Body of pancreas (tissue), 4 donors: ENCODE measurements at regions not wholly inside any gene's neighbourhood (a gene's known extent, or its start where the extent isn't known, plus 50 kb on each side); places are given as distances from the start of the nearest gene placed in this dataset.

Experiments used
- ATAC-seq: fragments of 150-250 bp; one replicate; pipeline ENCODE4 v1.9.1; 2016
- DNase-seq, 4 donors: peaks; one replicate each; pipeline ENCODE4 v3.0.0-alpha.2; 2019
- H3K27ac ChIP-seq, 4 donors: fragments of 200-600 bp; sonication (generic); 1 replicate in 3 of 4; 2 replicates in 1 of 4; pipeline versions ENCODE4 v1.5.1 to v1.6.1; 2016 to 2019; ENCODE audit warnings: mild to moderate bottlenecking in 1 of 4, mixed read lengths in 1 of 4, moderate library complexity in 1 of 4
- H3K27me3 ChIP-seq, 2 donors: fragments of 200-600 bp; sonication (generic); one replicate each; pipeline ENCODE4 v1.6.0; 2016; ENCODE audit warnings: mild to moderate bottlenecking in 1 of 2
- H3K36me3 ChIP-seq, 2 donors: fragments of 200-600 bp; sonication (generic); replicated peaks in 1 of 2; 2 replicates each; pipeline ENCODE4 v1.5.1; 2016; ENCODE audit warnings: low read depth in 2 of 2; ENCODE audit not compliant: insufficient read depth in 1 of 2
- H3K4me1 ChIP-seq: fragments of 200-600 bp; sonication (generic); one replicate; pipeline ENCODE4 v1.6.0; 2016
- H3K4me3 ChIP-seq, 2 donors: fragments of 200-600 bp; sonication (generic); 1 replicate in 1 of 2; 2 replicates in 1 of 2; pipeline ENCODE4 v1.5.1; 2016 to 2019
- H3K9me3 ChIP-seq, 3 donors: fragments of 200-600 bp; sonication (generic); 1 replicate in 2 of 3; 2 replicates in 1 of 3; pipeline ENCODE4 v1.5.1; 2016
- POLR2A ChIP-seq, 3 donors: fragments of 450-650 bp; IDR thresholded peaks; one replicate each; pipeline ENCODE4 v1.6.1; 2016; ENCODE audit warnings: antibody characterized with exemption in 3 of 3, mild to moderate bottlenecking in 2 of 3
- WGBS, 2 donors: methylation state at CpG; one replicate each; pipeline ENCODE4 v1.1.5; 2017; 5-methylcytosine and 5-hydroxymethylcytosine counted together
- intact Hi-C: fragments of 100-400 bp; cut with DNase I; formaldehyde crosslinking; loops from one replicate; pipeline ENCODE4 v1.15.1; 2023
- TF ChIP-seq, protein P1 (sequence below), 7 experiments: fragments of 450-650 bp in 4 of 7; fragments of 200-600 bp in 3 of 7; sonication (generic) in 3 of 7; IDR thresholded peaks; one replicate each; pipeline ENCODE4 v1.5.1; 2016 to 2019; ENCODE audit warnings: antibody characterized with exemption in 7 of 7

DNA sequence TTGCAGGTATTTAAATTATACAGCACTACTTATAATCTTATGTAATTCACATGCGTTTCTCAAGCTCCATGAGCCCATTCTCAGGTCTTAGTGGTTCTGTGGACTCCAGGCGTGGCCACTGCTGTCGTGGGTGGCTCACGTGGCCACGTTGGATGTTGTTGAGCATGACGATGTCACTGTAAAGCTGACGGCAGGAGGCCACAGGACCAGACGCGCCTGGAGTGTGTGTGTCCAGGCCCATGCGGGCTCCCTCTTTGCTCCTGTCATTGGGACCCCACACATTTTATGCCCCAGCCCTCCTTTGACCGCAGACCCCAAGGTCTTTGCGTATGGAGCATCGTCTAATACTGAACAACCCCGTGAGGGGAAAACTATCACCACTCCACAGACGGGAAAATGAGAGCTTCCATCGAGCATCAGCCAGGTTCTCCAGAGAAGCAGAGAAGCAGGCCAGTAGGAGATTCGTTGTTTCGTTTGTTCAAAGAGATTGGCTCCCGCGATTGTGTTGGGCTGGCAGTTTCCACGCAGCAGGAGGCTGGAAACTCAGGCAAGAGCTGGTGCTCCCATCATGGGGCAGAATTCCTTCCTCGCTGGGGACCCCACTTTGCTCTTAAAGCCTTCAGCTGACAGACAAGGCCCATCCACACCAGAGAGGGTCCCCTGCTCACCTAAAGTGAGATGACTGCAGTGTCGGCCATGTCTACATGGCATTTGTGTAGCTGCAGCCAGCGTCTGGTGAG lies 129.3 kb upstream of the SPACA7 start:
- no peaks in the 10 kb centered on the region for H3K27me3 ChIP-seq

DNA sequence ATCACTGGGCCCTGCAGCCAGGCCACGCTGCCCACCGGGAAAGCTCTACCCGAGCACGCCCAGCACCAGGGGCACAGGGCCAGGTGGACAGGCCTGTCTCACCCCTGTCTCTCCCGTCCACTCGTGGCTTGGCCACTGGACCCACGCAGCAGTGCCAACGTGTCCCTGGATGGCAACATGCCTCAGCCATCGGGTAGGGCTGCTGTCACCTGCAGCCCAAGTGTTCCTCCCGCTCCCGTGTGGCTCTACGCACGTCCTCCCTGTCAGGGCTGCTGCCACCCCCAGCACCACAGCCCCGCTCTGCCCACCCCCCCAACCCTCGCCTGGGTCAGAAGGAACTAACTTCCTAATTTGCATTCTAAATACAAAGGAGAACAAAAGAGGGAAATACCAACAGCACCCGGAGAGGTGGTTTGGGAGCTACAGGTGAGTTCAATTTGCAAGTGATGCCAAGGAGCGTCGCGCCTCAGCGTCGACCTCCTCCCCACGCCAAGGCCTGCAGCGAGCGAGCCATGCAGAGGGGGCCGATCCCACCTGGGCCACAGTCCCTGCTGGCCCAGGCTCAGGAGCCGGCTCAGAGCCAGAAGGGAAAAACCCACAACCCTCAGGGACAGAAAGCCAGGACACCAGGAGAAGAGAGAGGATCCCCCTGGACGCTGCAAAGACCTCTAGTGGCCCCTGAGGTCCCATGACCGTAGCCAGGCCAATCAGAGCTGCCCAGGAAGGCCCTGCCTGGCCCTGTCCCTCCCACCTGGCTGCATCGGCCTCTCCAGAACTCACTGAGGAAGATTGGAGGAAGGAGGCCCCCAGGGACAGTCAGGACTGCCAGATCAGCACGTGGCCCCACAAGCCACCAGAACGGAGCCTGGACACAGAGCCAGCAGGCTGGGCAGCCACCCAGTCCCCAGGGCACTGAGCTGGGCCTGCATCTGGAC lies 128.4 kb upstream of the SPACA7 start:
- TF ChIP-seq, protein P1, sequence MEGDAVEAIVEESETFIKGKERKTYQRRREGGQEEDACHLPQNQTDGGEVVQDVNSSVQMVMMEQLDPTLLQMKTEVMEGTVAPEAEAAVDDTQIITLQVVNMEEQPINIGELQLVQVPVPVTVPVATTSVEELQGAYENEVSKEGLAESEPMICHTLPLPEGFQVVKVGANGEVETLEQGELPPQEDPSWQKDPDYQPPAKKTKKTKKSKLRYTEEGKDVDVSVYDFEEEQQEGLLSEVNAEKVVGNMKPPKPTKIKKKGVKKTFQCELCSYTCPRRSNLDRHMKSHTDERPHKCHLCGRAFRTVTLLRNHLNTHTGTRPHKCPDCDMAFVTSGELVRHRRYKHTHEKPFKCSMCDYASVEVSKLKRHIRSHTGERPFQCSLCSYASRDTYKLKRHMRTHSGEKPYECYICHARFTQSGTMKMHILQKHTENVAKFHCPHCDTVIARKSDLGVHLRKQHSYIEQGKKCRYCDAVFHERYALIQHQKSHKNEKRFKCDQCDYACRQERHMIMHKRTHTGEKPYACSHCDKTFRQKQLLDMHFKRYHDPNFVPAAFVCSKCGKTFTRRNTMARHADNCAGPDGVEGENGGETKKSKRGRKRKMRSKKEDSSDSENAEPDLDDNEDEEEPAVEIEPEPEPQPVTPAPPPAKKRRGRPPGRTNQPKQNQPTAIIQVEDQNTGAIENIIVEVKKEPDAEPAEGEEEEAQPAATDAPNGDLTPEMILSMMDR (IDR thresholded peaks at IDR 0.05): no peak
- Histone ChIP-seq H3K9me3 (no peaks in the 10 kb centered on the region), H3K27ac (no peak overlapping the region), H3K27me3 (no peaks in the 10 kb centered on the region), H3K36me3 (no peaks in the 10 kb centered on the region), H3K4me1 (no peaks in the 10 kb centered on the region), H3K4me3 (no peak overlapping the region)
- intact Hi-C loops: no loop called here
- no peak for ATAC-seq
- no peak for DNase-seq
- 62 to 78% methylated on average over 16 to 31 of the region's 31 CpGs for WGBS, 2 donors

More for the DNA sequence above, 129.3 kb upstream of the SPACA7 start:
- 78 to 80% methylated on average over 17 to 24 of the region's 24 CpGs for WGBS, 2 donors
- no peaks in the 10 kb centered on the region for H3K9me3 ChIP-seq
- DNase-seq: no peak
- no peaks in the 10 kb centered on the region for H3K4me1 ChIP-seq
- H3K4me3 ChIP-seq: no peak overlapping the region
- no peak overlapping the region for H3K27ac ChIP-seq
- no peaks in the 10 kb centered on the region for H3K36me3 ChIP-seq
- no peak for ATAC-seq
- TF ChIP-seq, protein P1 (IDR thresholded peaks at IDR 0.05): no peak
- no peak for TF ChIP-seq POLR2A (IDR thresholded peaks at IDR 0.05)
- intact Hi-C loops: no loop called here

DNA sequence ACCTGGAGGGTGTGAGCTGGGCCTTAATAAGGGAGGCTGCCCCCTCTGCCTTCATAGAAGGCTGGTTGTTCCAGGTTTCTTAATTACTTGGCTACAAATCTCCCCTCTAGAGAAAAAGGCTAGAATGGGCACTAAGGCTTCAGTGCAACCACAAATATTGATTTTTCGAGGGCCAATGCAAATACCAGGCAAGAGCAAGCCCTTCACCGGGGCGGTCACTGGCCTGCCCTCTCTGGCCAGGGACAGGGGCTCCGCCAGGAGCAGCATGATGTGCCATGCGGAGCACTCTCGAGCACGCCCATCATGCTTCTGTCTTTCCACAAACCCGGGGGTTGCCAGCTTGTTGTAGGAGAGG lies 127.8 kb upstream of the SPACA7 start:
- Histone ChIP-seq H3K27me3 (no peaks in the 10 kb centered on the region), H3K36me3 (no peaks in the 10 kb centered on the region), H3K4me3 (no peak overlapping the region), H3K4me1 (no peaks in the 10 kb centered on the region), H3K9me3 (no peaks in the 10 kb centered on the region), H3K27ac (no peak overlapping the region)
- 48 to 53% methylated on average over 8 of the region's 8 CpGs for WGBS, 2 donors
- TF ChIP-seq, protein P1 (IDR thresholded peaks at IDR 0.05): no peak
- no peak for TF ChIP-seq POLR2A (IDR thresholded peaks at IDR 0.05)
- intact Hi-C loops: no loop called here
- no peak for ATAC-seq
- no peak for DNase-seq

DNA sequence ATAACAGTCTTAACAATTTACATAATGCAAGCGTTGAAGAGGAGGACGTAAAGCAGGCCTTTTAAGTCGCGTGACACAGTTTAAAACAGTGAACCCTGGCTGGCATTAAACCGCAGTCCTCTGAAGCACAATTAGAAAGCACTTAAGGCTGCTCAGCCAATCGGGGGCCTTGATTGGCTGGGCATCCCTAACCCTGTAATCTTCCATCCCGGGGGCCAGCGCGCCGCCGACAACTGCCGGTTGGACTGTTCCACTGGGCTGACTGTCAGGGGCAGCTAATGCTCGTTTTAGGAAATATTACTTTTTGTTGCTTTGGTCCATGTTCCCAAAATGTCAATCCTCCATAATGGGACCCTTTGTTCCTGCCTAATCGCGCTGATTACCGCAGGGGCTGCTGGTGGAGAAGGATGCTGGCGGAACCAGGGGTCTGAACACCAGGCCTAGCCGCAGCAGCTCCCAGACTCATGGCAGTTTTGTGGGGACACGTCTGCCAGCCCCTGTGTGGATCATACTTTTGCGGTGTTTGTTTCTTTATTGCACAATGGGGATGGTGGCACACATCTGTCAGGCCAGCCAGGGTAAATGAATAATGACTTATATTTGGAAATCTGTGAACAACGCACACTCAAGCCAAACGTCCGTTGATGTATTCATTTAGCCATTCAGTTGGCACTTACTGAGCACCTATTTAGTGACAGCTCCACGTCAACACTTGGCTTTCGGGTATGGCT lies 127.1 kb upstream of the SPACA7 start:
- Histone ChIP-seq H3K9me3 (no peaks in the 10 kb centered on the region), H3K27ac (no peak overlapping the region), H3K27me3 (peaks cover 0 to 2% of the 10 kb centered on the region in 2 donors), H3K4me1 (no peaks in the 10 kb centered on the region), H3K36me3 (no peaks in the 10 kb centered on the region), H3K4me3 (no peak overlapping the region)
- TF ChIP-seq, protein P1 (IDR thresholded peaks at IDR 0.05): no peak
- no peak for TF ChIP-seq POLR2A (IDR thresholded peaks at IDR 0.05)
- WGBS, 2 donors: 68 to 73% methylated on average over 25 of the region's 25 CpGs
- DNase-seq (no peak), ATAC-seq (no peak)
- intact Hi-C loops: no loop called here
